LNCAP (cell line): ENCODE measurements at regions not wholly inside any gene's neighbourhood (a gene's known extent, or its start where the extent isn't known, plus 50 kb on each side); places are given as distances from the start of the nearest gene placed in this dataset.

ENCODE experiments used
- CTCF ChIP-seq: fragments of 450-650 bp; IDR thresholded peaks from 2 replicates; pipeline ENCODE4 v1.5.1; 2017; ENCODE audit warnings: mild to moderate bottlenecking

GRCh38 chr16:76213860-76214259 lies 63.3 kb upstream of the CNTNAP4 start:
- no peak for TF ChIP-seq CTCF

GRCh38 chr16:76214856-76215255 lies 62.3 kb upstream of the CNTNAP4 start:
- no peak for TF ChIP-seq CTCF

GRCh38 chr16:76222087-76222486 lies 55.1 kb upstream of the CNTNAP4 start:
- TF ChIP-seq CTCF, result no peak

DNA sequence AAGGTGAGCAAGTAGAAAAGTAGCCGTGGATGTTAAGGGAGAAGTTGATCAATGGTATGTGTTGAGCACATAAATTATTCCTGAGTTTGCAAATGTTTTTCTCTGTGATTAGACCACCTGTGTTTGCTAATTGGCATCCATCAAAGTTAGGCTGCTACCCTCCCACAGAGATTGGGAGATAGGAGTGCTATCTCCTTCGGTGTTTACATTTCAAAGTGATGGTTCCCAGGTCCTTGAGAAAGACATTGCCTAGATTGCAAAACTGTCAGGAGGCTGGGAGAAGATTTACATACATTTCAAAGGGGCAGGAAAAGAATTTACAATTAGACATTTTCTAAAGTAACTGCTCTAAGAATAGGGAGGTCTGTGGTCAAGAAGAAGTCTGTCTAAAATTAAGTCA lies 54.3 kb upstream of the CNTNAP4 start:
- no peak for TF ChIP-seq CTCF

DNA sequence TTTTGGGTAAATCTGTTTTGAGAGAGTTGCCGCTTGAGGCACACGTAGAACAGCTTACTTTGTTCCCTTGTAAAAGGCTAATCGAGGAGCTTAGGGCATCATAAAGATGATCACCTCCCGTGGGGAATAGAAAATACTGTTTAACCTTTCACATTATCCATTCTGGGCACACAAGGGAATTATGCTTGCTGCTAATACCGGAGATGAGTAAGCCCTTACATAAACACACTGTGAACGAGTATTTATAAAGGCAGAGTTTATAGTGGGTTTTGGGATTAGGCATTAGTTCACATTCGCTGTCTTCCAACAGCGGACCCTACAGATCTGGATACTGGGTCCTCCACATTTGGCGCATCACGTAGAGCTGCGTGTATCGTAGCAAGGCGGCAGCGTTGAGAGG lies 51.2 kb upstream of the CNTNAP4 start:
- TF ChIP-seq CTCF, result no peak

GRCh38 chr16:76226481-76226880 lies 50.7 kb upstream of the CNTNAP4 start:
- TF ChIP-seq CTCF, result no peak
